ENCODE measurements at regions not wholly inside any gene's neighbourhood (a gene's known extent, or its start where the extent isn't known, plus 50 kb on each side); places are given as distances from the start of the nearest gene placed in this dataset.

- TF ChIP-seq CTCF (IDR thresholded peaks at IDR 0.05) (no peak), POLR2AphosphoS5 (IDR thresholded peaks at IDR 0.05) (no peak)
Observed at GRCh38 chr11:45737056-45737455, 67.9 kb upstream of the SLC35C1 start.
